NB4 (cell line): ENCODE measurements at regions not wholly inside any gene's neighbourhood (a gene's known extent, or its start where the extent isn't known, plus 50 kb on each side); places are given as distances from the start of the nearest gene placed in this dataset.

Experiments
- DNase-seq: peaks from one replicate; pipeline ENCODE4 v3.0.0; 2010; ENCODE audit warnings: low read depth
- H3K4me3 ChIP-seq: one replicate; pipeline ENCODE4 v1.5.1; 2011; ENCODE audit warnings: mild to moderate bottlenecking, low read depth, low read length, moderate library complexity
- CTCF ChIP-seq: IDR thresholded peaks from one replicate; pipeline ENCODE4 v1.5.1; 2012; ENCODE audit warnings: low read depth, low read length
- MAX ChIP-seq: IDR thresholded peaks from 2 replicates; pipeline ENCODE4 v1.6.1; 2011; ENCODE audit warnings: low read depth, low read length
- MYC ChIP-seq: IDR thresholded peaks from 2 replicates; pipeline ENCODE4 v1.6.1; 2011; ENCODE audit warnings: low read depth, low read length
- POLR2A ChIP-seq: IDR thresholded peaks from 2 replicates; pipeline ENCODE4 v1.6.1; 2011; ENCODE audit warnings: mild to moderate bottlenecking; ENCODE audit not compliant: insufficient read length; ENCODE audit errors: extremely low read depth

GRCh38 chr2:52365946-52366345 is 1334.0 kb upstream of the NRXN1 start:
- TF ChIP-seq POLR2A (no peak), CTCF (no peak), MAX (no peak), MYC (no peak)
- no peak overlapping the region for H3K4me3 ChIP-seq
- DNase-seq = no peak

GRCh38 chr2:52356556-52356955 is 1324.6 kb upstream of the NRXN1 start:
- TF ChIP-seq MAX = no peak
- TF ChIP-seq POLR2A = no peak
- no peak for TF ChIP-seq MYC
- no peak for TF ChIP-seq CTCF
- H3K4me3 ChIP-seq = no peak overlapping the region
- no peak for DNase-seq

- TF ChIP-seq POLR2A (no peak), MAX (no peak), MYC (no peak), CTCF (no peak)
- H3K4me3 ChIP-seq = no peak overlapping the region
- no peak for DNase-seq
Observed at GRCh38 chr2:52347292-52347691, 1315.4 kb upstream of the NRXN1 start.

GRCh38 chr2:52345676-52346075 is 1313.7 kb upstream of the NRXN1 start:
- TF ChIP-seq POLR2A (no peak), MYC (no peak), CTCF (no peak), MAX (no peak)
- H3K4me3 ChIP-seq = no peak overlapping the region
- DNase-seq = no peak

GRCh38 chr2:52345082-52345481 is 1313.2 kb upstream of the NRXN1 start:
- no peak overlapping the region for H3K4me3 ChIP-seq
- no peak for DNase-seq
- TF ChIP-seq MAX (no peak), MYC (no peak), POLR2A (no peak), CTCF (no peak)
